Skeletal muscle tissue (tissue), 3 donors: ENCODE measurements at regions not wholly inside any gene's neighbourhood (a gene's known extent, or its start where the extent isn't known, plus 50 kb on each side); places are given as distances from the start of the nearest gene placed in this dataset.

Source experiments
- H3K27ac ChIP-seq: one replicate; pipeline ENCODE4 v1.7.0; 2013; ENCODE audit warnings: mild to moderate bottlenecking, low read depth, low read length, inconsistent platforms
- H3K27me3 ChIP-seq, 3 donors: one replicate each; pipeline ENCODE4 v1.7.0; 2013; ENCODE audit warnings: low read length in 3 of 3; ENCODE audit not compliant: control insufficient read depth in 3 of 3, insufficient read depth in 3 of 3
- H3K36me3 ChIP-seq, 3 donors: one replicate each; pipeline ENCODE4 v1.7.0; 2013; ENCODE audit warnings: low read length in 3 of 3; ENCODE audit not compliant: control insufficient read depth in 3 of 3, insufficient read depth in 3 of 3
- H3K4me1 ChIP-seq, 3 donors: one replicate each; pipeline ENCODE4 v1.7.0; 2013; ENCODE audit warnings: low read length in 3 of 3, mild to moderate bottlenecking in 3 of 3; ENCODE audit not compliant: control insufficient read depth in 3 of 3, insufficient read depth in 3 of 3
- H3K4me3 ChIP-seq, 3 donors: one replicate each; pipeline ENCODE4 v1.7.0; 2013; ENCODE audit warnings: low read length in 3 of 3
- H3K9ac ChIP-seq, 3 donors: one replicate each; pipeline ENCODE4 v1.7.0; 2013; ENCODE audit warnings: low read length in 3 of 3, mild to moderate bottlenecking in 3 of 3, moderate library complexity in 2 of 3, low read depth in 1 of 3
- H3K9me3 ChIP-seq, 3 donors: one replicate each; pipeline ENCODE4 v1.7.0; 2013; ENCODE audit warnings: low read length in 3 of 3; ENCODE audit not compliant: control insufficient read depth in 3 of 3
- donor health status: Osteomylitis.

DNA sequence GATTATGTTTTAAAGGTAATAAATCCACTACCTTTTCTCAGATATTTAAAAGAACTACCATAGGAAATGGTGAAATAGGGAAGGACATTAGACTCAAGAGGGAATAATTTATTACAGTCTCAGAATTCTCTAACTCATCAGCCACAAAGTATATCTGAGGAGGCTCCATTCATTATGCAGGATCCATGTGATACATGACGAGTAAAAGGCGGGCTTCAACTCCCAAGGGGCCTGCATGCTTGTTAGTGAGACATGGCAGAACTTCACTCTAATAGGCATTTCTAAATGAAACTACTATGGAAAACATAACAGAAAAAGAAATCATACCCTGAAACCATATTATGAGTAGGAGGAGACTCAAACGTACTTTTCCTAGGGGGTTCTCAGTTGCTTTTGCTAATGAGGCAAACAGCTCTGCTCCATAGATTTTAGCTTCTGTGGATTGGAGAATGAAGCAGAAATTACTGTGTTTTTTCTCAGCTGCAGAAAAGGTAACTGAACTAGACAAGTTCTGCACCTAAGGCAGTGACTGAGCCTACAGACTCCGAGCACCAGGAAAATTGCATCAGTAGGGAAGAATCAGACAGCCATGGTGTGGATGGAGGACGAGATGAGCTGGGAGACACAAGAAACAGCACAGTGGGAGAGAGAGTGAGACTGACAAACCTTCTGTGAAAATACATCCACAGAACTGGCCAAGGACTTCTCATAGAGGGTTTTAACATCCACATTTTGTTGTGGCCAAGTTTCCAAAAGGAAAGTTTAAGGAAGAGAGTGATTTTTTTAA is 254.6 kb upstream of the PRDM1 start:
- H3K27me3 ChIP-seq = no peaks in the 10 kb centered on the region
- H3K9ac ChIP-seq = no peak overlapping the region
- no peak overlapping the region for H3K27ac ChIP-seq
- no peaks in the 10 kb centered on the region for H3K4me1 ChIP-seq
- no peaks in the 10 kb centered on the region for H3K9me3 ChIP-seq
- no peak overlapping the region for H3K4me3 ChIP-seq
- H3K36me3 ChIP-seq = no peaks in the 10 kb centered on the region

DNA sequence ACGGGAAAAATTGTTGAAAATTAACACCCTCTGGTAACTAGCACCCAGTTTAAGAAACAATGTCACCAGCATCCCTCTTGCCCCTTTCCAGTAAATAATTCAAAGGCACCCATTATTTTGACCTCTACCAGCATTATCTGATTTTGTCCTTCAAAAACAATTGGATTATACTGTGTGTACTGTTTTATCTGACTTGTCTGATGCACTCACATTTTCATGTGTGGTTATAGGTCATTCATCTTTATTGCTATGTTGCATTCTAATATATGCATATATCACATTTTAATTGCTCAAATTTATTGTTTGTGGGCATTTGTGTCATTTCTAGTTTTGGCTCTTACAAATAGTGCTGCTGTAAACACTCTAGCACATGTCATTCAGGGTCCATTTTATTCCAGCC is 260.9 kb upstream of the PRDM1 start:
- no peaks in the 10 kb centered on the region for H3K27me3 ChIP-seq
- H3K4me3 ChIP-seq = no peak overlapping the region
- H3K4me1 ChIP-seq = no peaks in the 10 kb centered on the region
- H3K36me3 ChIP-seq = no peaks in the 10 kb centered on the region
- no peaks in the 10 kb centered on the region for H3K9me3 ChIP-seq
- no peak overlapping the region for H3K27ac ChIP-seq
- no peak overlapping the region for H3K9ac ChIP-seq

DNA sequence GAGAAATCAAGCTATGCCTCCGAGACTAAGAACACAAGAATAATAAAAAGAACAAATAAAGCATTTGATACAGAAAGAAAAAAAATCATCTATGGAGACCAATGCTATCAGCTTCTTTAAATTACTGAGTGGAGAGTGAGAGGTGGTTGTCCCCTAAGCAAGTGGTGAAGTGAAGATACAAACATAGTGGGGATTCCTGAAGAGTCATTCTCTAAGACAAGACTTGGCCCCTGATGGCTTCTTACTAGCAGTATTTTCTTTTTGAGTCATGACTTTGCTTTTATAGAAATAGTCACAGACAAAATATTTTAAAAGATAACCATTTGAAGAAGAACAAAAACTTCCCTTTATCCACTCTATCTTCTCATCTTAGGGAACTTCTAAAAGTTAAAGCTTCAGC is 261.4 kb upstream of the PRDM1 start:
- Histone ChIP-seq H3K36me3 (no peaks in the 10 kb centered on the region), H3K9me3 (no peaks in the 10 kb centered on the region), H3K27ac (no peak overlapping the region), H3K27me3 (no peaks in the 10 kb centered on the region), H3K9ac (no peak overlapping the region), H3K4me3 (no peak overlapping the region), H3K4me1 (no peaks in the 10 kb centered on the region)

DNA sequence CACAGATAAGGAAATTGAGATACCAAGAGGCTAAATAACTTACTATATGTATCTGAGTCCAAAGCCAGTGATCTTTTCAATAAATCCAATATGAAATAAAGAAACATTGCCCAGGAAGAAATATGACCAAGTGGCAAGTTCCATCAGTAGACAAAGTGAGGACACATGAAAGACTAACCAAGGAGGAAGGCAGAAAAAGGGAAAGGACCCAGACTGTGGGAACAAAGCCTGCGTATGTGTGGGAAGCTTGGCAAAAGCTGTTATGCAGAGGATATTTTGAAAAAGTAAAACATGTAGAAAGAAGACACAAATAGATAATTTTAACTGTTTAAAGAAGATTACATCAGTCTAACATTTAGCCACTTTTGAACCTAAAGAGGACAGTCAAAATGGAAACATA is 264.4 kb upstream of the PRDM1 start:
- no peak overlapping the region for H3K9ac ChIP-seq
- no peaks in the 10 kb centered on the region for H3K4me1 ChIP-seq
- H3K36me3 ChIP-seq = no peaks in the 10 kb centered on the region
- no peak overlapping the region for H3K4me3 ChIP-seq
- H3K9me3 ChIP-seq = no peaks in the 10 kb centered on the region
- H3K27ac ChIP-seq = no peak overlapping the region
- no peaks in the 10 kb centered on the region for H3K27me3 ChIP-seq

DNA sequence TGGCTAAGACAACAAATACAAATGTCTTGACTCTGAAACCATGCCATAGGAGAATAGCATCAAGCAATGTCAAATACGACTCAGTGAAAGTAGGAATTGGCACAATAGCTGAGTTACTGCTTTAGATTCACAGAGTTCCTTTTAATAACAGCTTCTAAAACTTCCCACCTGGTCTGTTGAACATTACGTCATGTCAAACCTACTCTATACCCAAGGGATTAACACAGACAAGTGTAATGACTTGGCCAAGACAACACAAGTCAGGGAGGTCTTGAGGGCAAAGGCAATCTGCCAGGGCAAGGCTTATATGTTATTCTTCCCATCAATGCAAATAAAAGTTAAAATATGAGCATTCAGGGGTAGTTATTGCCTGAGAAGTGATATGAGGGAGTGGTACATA is 265.1 kb upstream of the PRDM1 start:
- Histone ChIP-seq H3K9ac (no peak overlapping the region), H3K36me3 (no peaks in the 10 kb centered on the region), H3K4me1 (peaks cover 0 to 4% (median 3%) of the 10 kb centered on the region in 3 donors), H3K27me3 (no peaks in the 10 kb centered on the region), H3K9me3 (no peaks in the 10 kb centered on the region), H3K27ac (no peak overlapping the region), H3K4me3 (no peak overlapping the region)

DNA sequence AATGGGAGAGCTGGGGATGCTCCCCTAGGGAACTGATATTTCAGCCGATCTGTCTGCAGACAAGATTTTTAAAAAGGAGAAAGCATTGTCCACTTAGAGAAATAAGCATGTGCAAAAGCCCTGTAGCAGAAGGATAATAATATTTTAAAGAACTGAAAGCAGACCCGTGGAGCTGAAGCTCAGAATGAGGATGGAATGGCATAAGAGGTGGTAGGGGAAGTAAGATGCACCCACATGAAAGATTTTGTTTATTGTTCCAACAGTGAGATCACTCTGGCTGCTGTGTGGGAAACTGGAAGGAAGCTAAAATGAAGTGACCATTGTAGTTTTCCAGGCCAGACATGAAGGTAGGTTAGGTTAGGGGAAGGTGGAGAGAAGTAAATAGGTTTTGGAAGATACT is 266.4 kb upstream of the PRDM1 start:
- no peak overlapping the region for H3K9ac ChIP-seq
- H3K27me3 ChIP-seq = no peaks in the 10 kb centered on the region
- H3K4me1 ChIP-seq = peaks cover 0 to 6% (median 3%) of the 10 kb centered on the region in 3 donors
- H3K36me3 ChIP-seq = no peaks in the 10 kb centered on the region
- H3K9me3 ChIP-seq = no peaks in the 10 kb centered on the region
- H3K4me3 ChIP-seq = no peak overlapping the region
- H3K27ac ChIP-seq = no peak overlapping the region

DNA sequence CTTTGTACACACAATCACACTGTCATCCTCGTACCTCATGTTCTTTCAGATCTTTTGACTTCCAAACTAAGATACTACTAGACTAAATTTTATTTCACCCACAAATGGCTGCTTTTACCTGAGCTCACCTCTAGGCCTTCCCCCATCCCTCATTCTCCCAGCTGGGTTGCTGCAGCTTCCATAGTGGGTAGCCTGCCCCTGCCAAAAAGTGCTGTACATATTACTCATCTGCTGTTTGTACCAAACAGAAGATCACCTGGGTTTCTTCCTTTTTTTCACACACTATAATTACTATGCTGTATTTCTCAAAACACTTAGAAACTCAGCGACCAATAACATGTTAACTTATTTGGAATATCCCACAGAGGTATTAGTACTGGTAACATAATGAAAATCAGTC is 267.6 kb upstream of the PRDM1 start:
- peaks cover 0 to 7% (median 3%) of the 10 kb centered on the region in 3 donors for H3K4me1 ChIP-seq
- H3K27ac ChIP-seq = no peak overlapping the region
- H3K27me3 ChIP-seq = no peaks in the 10 kb centered on the region
- H3K9me3 ChIP-seq = no peaks in the 10 kb centered on the region
- H3K4me3 ChIP-seq = no peak overlapping the region
- H3K9ac ChIP-seq = no peak overlapping the region
- H3K36me3 ChIP-seq = no peaks in the 10 kb centered on the region

DNA sequence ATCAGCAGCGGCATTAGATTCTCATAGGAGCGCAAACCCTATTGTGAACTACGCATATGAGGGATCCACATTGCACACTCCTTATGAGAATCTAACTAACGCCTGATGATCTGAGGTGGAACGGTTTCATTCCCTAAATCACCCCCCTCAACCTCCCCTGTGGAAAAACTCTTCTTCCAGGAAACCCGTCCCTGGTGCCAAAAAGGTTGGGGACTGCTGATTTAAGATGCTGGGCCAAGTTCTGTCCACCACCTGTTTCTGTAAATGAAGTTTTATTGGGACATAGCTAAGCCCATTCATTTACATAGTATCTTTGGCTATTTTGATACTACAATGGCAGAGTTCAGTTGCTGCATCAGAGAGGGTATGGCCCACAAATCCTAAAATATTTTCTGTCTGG is 268.2 kb upstream of the PRDM1 start:
- no peak overlapping the region for H3K27ac ChIP-seq

DNA sequence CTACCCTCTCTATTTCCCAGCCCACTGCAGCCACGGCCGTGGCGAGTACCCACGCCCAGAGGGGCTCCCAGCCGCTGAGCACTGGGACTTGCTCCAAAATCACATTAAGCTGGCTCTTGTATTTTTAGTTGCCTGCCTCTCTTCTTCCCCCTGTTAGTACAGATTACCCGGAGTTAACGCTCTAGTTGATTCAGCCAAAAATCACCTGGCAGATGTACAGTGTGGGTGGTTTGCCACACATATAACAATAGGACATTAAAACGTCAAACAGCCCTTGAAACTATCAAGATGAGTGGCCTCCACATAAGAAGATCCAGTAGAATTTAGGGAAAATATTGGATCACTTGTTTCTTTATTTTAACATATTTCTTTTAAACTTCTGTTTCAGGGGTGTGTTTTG is 268.8 kb upstream of the PRDM1 start:
- Histone ChIP-seq H3K4me3 (no peak overlapping the region), H3K36me3 (no peaks in the 10 kb centered on the region), H3K27me3 (no peaks in the 10 kb centered on the region), H3K9me3 (no peaks in the 10 kb centered on the region), H3K27ac (no peak overlapping the region), H3K4me1 (peaks cover 0 to 7% (median 3%) of the 10 kb centered on the region in 3 donors), H3K9ac (no peak overlapping the region)

More for the DNA sequence above, 268.2 kb upstream of the PRDM1 start:
- H3K36me3 ChIP-seq = no peaks in the 10 kb centered on the region
- H3K9me3 ChIP-seq = no peaks in the 10 kb centered on the region
- no peak overlapping the region for H3K9ac ChIP-seq
- H3K4me1 ChIP-seq = peaks cover 0 to 7% (median 3%) of the 10 kb centered on the region in 3 donors
- no peaks in the 10 kb centered on the region for H3K27me3 ChIP-seq
- H3K4me3 ChIP-seq = no peak overlapping the region

DNA sequence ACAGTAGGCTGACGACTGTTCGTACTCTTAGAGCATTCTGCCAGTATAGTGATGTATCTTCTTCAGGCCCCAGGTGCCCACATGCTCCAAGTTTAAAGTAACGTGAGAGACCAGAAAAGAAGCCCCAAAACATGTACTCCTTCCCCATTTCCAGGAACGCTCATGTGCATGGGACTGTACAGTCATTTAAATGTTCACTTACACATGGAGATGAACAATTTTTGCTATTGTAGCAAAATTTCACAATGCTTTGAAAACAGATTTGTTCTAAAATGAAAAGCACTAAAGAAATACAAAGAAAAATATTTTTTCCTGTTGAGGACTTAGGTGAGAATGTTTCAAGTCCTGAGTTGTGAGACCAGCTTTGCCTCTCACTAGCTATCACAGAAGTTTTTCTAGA is 269.3 kb upstream of the PRDM1 start:
- Histone ChIP-seq H3K4me3 (no peak overlapping the region), H3K9ac (no peak overlapping the region), H3K36me3 (no peaks in the 10 kb centered on the region), H3K27me3 (no peaks in the 10 kb centered on the region), H3K9me3 (no peaks in the 10 kb centered on the region), H3K4me1 (peaks cover 0 to 7% (median 3%) of the 10 kb centered on the region in 3 donors), H3K27ac (no peak overlapping the region)
